ENCODE measurements at regions not wholly inside any gene's neighbourhood (a gene's known extent, or its start where the extent isn't known, plus 50 kb on each side); places are given as distances from the start of the nearest gene placed in this dataset.

GRCh38 chr6:165798991-165799390, 135.9 kb upstream of the PDE10A start:
- TF ChIP-seq CTCF (IDR thresholded peaks at IDR 0.05; ENCODE audit: borderline replicate concordance, extremely low read depth, low read length, poor library complexity, severe bottlenecking) = no peak
- no peak for TF ChIP-seq EZH2 (IDR thresholded peaks at IDR 0.05; ENCODE audit: borderline replicate concordance, low read depth, low read length, severe bottlenecking)

All from DND-41 (cell line).